SK-N-SH treated with all-trans-retinoic acid at 6 μM for 48 hours (cell line): ENCODE measurements at regions not wholly inside any gene's neighbourhood (a gene's known extent, or its start where the extent isn't known, plus 50 kb on each side); places are given as distances from the start of the nearest gene placed in this dataset.

ENCODE experiments used
- ARNTL ChIP-seq: fragments of 450-650 bp; formaldehyde crosslinking; IDR thresholded peaks from 2 replicates; pipeline ENCODE4 v1.5.0; 2020; ENCODE audit warnings: low read depth, mild to moderate bottlenecking, moderate library complexity, borderline replicate concordance
- CSDC2 ChIP-seq: fragments of 250-450 bp; sonication (Bioruptor Pico); IDR thresholded peaks from 2 replicates; pipeline ENCODE4 v1.5.0; 2020; ENCODE audit warnings: mild to moderate bottlenecking, moderate library complexity
- ESRRG ChIP-seq: fragments of 250-450 bp; sonication (Bioruptor Pico); IDR thresholded peaks from 2 replicates; pipeline ENCODE4 v1.6.1; 2021; ENCODE audit warnings: mild to moderate bottlenecking
- GLIS3 ChIP-seq: fragments of 250-450 bp; sonication (Bioruptor Pico); IDR thresholded peaks from 2 replicates; pipeline ENCODE4 v1.5.0; 2020; ENCODE audit warnings: mild to moderate bottlenecking, moderate library complexity
- RARB ChIP-seq: fragments of 250-450 bp; sonication (Bioruptor Pico); IDR thresholded peaks from 2 replicates; pipeline ENCODE4 v1.8.0; 2021; ENCODE audit warnings: mild to moderate bottlenecking, moderate library complexity
- SNAI2 ChIP-seq: fragments of 250-450 bp; sonication (Bioruptor Pico); IDR thresholded peaks from 2 replicates; pipeline ENCODE4 v1.5.0; 2020; ENCODE audit warnings: mild to moderate bottlenecking, moderate library complexity
- TCF4 ChIP-seq: fragments of 250-450 bp; sonication (Bioruptor Pico); IDR thresholded peaks from 2 replicates; pipeline ENCODE4 v1.8.0; 2021; ENCODE audit warnings: mild to moderate bottlenecking, moderate library complexity, borderline replicate concordance
- ZFP30 ChIP-seq: fragments of 450-650 bp; formaldehyde crosslinking; IDR thresholded peaks from 2 replicates; pipeline ENCODE4 v1.5.0; 2022; ENCODE audit warnings: mild to moderate bottlenecking, moderate library complexity
- TF ChIP-seq, protein P1 (sequence below): fragments of 250-450 bp; sonication (Bioruptor Pico); IDR thresholded peaks from 2 replicates; pipeline ENCODE4 v1.5.0; 2020; ENCODE audit warnings: mild to moderate bottlenecking, moderate library complexity
- TF ChIP-seq, protein P2 (sequence below): fragments of 250-450 bp; sonication (Bioruptor Pico); IDR thresholded peaks from 2 replicates; pipeline ENCODE4 v1.8.0; 2021; ENCODE audit warnings: low read depth, mild to moderate bottlenecking, moderate library complexity, borderline replicate concordance
- TF ChIP-seq, protein P3 (sequence below): fragments of 250-450 bp; sonication (Bioruptor Pico); IDR thresholded peaks from 2 replicates; pipeline ENCODE4 v1.8.0; 2020; ENCODE audit warnings: mild to moderate bottlenecking, moderate library complexity, borderline replicate concordance

DNA sequence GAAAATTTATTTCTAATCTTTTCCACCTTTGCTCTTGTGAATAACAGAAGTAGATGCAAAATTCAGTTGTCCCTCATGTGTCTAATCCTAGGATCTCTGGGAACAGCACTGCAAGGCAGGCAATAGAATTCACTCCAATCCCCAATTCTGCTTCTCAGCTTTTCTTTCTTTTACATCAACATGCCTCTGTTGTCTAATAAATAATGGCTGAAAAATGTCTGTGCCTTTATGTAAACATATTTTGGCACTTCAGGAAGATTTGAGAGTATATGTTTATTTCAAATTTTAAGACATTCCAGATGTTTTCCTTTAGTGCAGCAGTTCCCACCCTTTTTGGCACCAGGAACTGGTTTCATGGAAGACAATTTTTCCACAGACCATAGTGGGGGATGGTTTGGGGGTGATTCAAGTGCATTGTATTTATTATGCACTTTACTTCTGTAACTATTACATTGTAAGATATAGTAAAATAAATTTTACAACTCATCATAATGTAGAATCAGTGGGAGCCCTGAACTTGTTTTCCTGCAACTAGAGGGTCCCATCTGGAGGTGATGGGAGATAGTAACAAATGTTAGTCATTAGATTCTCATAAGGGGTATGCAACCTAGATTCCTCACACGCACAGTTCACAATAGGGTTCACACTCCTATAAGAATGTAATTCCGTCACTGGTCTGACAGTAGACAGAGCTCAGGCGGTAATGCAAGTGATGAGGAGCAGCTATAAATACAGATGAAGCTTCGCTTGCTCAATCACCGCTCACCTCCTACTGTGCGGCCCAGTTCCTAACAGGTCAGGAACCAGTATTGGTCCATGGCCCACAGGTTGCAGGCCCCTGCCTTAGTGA lies 590.3 kb upstream of the CNTNAP5 start:
- TF ChIP-seq SNAI2 (CRISPR knock-in tag): no peak
- TF ChIP-seq, protein P1, sequence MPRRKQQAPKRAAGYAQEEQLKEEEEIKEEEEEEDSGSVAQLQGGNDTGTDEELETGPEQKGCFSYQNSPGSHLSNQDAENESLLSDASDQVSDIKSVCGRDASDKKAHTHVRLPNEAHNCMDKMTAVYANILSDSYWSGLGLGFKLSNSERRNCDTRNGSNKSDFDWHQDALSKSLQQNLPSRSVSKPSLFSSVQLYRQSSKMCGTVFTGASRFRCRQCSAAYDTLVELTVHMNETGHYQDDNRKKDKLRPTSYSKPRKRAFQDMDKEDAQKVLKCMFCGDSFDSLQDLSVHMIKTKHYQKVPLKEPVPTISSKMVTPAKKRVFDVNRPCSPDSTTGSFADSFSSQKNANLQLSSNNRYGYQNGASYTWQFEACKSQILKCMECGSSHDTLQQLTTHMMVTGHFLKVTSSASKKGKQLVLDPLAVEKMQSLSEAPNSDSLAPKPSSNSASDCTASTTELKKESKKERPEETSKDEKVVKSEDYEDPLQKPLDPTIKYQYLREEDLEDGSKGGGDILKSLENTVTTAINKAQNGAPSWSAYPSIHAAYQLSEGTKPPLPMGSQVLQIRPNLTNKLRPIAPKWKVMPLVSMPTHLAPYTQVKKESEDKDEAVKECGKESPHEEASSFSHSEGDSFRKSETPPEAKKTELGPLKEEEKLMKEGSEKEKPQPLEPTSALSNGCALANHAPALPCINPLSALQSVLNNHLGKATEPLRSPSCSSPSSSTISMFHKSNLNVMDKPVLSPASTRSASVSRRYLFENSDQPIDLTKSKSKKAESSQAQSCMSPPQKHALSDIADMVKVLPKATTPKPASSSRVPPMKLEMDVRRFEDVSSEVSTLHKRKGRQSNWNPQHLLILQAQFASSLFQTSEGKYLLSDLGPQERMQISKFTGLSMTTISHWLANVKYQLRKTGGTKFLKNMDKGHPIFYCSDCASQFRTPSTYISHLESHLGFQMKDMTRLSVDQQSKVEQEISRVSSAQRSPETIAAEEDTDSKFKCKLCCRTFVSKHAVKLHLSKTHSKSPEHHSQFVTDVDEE (CRISPR knock-in tag): no peak
- no peak for TF ChIP-seq RARB (CRISPR knock-in tag)
- TF ChIP-seq, protein P2, sequence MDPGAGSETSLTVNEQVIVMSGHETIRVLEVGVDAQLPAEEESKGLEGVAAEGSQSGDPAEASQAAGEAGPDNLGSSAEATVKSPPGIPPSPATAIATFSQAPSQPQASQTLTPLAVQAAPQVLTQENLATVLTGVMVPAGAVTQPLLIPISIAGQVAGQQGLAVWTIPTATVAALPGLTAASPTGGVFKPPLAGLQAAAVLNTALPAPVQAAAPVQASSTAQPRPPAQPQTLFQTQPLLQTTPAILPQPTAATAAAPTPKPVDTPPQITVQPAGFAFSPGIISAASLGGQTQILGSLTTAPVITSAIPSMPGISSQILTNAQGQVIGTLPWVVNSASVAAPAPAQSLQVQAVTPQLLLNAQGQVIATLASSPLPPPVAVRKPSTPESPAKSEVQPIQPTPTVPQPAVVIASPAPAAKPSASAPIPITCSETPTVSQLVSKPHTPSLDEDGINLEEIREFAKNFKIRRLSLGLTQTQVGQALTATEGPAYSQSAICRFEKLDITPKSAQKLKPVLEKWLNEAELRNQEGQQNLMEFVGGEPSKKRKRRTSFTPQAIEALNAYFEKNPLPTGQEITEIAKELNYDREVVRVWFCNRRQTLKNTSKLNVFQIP (CRISPR knock-in tag): no peak
- no peak for TF ChIP-seq GLIS3 (CRISPR knock-in tag)
- TF ChIP-seq, protein P3, sequence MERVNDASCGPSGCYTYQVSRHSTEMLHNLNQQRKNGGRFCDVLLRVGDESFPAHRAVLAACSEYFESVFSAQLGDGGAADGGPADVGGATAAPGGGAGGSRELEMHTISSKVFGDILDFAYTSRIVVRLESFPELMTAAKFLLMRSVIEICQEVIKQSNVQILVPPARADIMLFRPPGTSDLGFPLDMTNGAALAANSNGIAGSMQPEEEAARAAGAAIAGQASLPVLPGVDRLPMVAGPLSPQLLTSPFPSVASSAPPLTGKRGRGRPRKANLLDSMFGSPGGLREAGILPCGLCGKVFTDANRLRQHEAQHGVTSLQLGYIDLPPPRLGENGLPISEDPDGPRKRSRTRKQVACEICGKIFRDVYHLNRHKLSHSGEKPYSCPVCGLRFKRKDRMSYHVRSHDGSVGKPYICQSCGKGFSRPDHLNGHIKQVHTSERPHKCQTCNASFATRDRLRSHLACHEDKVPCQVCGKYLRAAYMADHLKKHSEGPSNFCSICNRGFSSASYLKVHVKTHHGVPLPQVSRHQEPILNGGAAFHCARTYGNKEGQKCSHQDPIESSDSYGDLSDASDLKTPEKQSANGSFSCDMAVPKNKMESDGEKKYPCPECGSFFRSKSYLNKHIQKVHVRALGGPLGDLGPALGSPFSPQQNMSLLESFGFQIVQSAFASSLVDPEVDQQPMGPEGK (CRISPR knock-in tag): no peak
- TF ChIP-seq ARNTL: no peak
- no peak for TF ChIP-seq TCF4 (CRISPR knock-in tag)
- no peak for TF ChIP-seq ESRRG
- no peak for TF ChIP-seq CSDC2
- no peak for TF ChIP-seq ZFP30 (CRISPR knock-in tag)
